PFSK-1 (cell line): ENCODE measurements at regions not wholly inside any gene's neighbourhood (a gene's known extent, or its start where the extent isn't known, plus 50 kb on each side); places are given as distances from the start of the nearest gene placed in this dataset.

Experiments
- FOXP2 ChIP-seq: optimal IDR thresholded peaks from 2 replicates; pipeline ENCODE3; 2011; ENCODE audit warnings: borderline replicate concordance, control low read depth, inconsistent platforms; ENCODE audit not compliant: insufficient read depth; ENCODE audit errors: extremely low read length, extremely low read depth
- POLR2AphosphoS5 ChIP-seq: IDR thresholded peaks from 2 replicates; pipeline ENCODE4 v1.6.1; 2012; ENCODE audit warnings: low read depth, mild to moderate bottlenecking, control low read depth, low read length, moderate library complexity
- SIN3A ChIP-seq: IDR thresholded peaks from 2 replicates; pipeline ENCODE4 v1.6.1; 2012; ENCODE audit warnings: mild to moderate bottlenecking, low read length, moderate library complexity, borderline replicate concordance; ENCODE audit not compliant: insufficient read depth
- TAF1 ChIP-seq: IDR thresholded peaks from 2 replicates; pipeline ENCODE4 v1.6.1; 2012; ENCODE audit warnings: low read length, control low read depth, borderline replicate concordance; ENCODE audit not compliant: insufficient read depth
- TF ChIP-seq, protein P1 (sequence below), 2 experiments: IDR thresholded peaks; 2 replicates each; pipeline versions ENCODE4 v1.6.1 to v1.8.0; 2011 to 2012; ENCODE audit warnings: low read depth in 2 of 2, low read length in 2 of 2, control low read depth in 1 of 2, inconsistent platforms in 1 of 2, mild to moderate bottlenecking in 1 of 2, moderate library complexity in 1 of 2; ENCODE audit not compliant: insufficient read depth in 1 of 2

DNA sequence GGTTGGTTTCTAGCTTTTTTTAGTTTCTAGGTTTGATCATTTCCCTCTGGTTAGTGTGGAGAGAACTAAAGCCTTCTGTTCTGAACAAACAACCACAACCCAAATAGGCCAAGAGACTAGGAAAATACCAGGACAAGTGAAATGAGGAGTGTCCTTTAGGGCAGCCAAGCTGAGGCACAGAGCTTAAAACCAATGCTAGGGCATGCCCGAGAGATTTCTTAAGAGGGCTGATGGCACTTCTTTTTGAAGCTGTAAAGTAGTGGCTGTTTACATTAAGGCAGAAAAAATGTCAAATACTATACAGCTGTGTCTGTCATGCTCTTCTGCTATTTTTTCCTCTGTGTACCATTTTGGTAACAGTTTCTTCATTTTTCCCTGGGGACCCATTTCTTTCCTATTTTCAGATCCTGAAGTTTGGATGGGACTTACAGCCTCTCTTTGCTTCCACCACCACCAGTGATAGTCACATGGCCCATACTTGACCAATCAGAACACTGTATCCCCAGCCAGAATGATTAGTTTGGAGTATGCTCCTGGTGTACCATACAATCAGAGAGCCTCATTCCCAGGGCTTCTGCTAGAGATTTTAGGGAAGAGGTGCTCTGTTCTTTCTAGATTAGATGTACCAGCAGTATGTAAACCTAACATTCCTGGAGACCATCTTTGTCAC, 154.4 kb downstream of the BMP2 start:
- no peak for TF ChIP-seq POLR2AphosphoS5
- TF ChIP-seq, protein P1, sequence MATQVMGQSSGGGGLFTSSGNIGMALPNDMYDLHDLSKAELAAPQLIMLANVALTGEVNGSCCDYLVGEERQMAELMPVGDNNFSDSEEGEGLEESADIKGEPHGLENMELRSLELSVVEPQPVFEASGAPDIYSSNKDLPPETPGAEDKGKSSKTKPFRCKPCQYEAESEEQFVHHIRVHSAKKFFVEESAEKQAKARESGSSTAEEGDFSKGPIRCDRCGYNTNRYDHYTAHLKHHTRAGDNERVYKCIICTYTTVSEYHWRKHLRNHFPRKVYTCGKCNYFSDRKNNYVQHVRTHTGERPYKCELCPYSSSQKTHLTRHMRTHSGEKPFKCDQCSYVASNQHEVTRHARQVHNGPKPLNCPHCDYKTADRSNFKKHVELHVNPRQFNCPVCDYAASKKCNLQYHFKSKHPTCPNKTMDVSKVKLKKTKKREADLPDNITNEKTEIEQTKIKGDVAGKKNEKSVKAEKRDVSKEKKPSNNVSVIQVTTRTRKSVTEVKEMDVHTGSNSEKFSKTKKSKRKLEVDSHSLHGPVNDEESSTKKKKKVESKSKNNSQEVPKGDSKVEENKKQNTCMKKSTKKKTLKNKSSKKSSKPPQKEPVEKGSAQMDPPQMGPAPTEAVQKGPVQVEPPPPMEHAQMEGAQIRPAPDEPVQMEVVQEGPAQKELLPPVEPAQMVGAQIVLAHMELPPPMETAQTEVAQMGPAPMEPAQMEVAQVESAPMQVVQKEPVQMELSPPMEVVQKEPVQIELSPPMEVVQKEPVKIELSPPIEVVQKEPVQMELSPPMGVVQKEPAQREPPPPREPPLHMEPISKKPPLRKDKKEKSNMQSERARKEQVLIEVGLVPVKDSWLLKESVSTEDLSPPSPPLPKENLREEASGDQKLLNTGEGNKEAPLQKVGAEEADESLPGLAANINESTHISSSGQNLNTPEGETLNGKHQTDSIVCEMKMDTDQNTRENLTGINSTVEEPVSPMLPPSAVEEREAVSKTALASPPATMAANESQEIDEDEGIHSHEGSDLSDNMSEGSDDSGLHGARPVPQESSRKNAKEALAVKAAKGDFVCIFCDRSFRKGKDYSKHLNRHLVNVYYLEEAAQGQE (IDR thresholded peaks at IDR 0.05; ENCODE audit: insufficient read depth in 1 of 2, low read depth in 2 of 2, low read length in 2 of 2) = no peak
- TF ChIP-seq SIN3A = no peak
- no peak for TF ChIP-seq TAF1
- no peak for TF ChIP-seq FOXP2
